ENCODE measurements at regions not wholly inside any gene's neighbourhood (a gene's known extent, or its start where the extent isn't known, plus 50 kb on each side); places are given as distances from the start of the nearest gene placed in this dataset.

DNA sequence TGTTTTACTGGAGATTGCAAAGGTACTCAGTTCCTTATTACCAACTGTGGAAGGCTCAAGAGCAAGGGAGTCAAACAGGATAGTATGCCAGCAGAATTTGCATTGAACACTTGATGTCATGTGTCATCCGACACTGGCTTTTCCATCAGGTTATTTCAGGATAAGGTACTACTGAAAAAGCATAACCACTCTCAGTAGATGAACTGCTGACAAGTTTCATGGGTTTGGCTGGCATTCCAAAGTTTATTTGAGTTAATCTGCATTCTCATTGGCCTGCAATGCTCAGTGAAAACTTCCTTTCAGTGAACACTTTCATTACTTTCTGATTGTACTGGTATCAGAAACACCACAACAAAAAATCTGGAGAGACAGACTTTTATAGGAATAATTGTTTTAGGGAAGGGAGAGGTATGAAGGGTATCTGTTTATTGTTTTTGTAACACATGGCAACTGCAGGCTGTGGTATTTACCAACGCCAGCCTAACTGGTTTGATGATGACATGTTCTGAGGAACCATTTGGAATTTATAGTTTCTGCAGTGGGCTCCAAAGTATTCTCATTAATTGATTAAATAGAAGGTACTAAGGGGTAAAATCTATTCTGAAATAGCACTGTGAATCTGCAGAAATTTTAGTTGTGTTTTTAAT, 345.7 kb upstream of the NR3C2 start:
- H3K27ac ChIP-seq, result no peak overlapping the region
- H3K27me3 ChIP-seq, result no peaks in the 10 kb centered on the region
- H3K4me3 ChIP-seq, result no peak overlapping the region
- no peaks in the 10 kb centered on the region for H3K9me3 ChIP-seq (ENCODE audit: low read depth)
- H3K4me1 ChIP-seq (ENCODE audit: low read depth), result peaks cover 7% of the 10 kb centered on the region
- TF ChIP-seq, protein P1, sequence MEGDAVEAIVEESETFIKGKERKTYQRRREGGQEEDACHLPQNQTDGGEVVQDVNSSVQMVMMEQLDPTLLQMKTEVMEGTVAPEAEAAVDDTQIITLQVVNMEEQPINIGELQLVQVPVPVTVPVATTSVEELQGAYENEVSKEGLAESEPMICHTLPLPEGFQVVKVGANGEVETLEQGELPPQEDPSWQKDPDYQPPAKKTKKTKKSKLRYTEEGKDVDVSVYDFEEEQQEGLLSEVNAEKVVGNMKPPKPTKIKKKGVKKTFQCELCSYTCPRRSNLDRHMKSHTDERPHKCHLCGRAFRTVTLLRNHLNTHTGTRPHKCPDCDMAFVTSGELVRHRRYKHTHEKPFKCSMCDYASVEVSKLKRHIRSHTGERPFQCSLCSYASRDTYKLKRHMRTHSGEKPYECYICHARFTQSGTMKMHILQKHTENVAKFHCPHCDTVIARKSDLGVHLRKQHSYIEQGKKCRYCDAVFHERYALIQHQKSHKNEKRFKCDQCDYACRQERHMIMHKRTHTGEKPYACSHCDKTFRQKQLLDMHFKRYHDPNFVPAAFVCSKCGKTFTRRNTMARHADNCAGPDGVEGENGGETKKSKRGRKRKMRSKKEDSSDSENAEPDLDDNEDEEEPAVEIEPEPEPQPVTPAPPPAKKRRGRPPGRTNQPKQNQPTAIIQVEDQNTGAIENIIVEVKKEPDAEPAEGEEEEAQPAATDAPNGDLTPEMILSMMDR (IDR thresholded peaks at IDR 0.05; ENCODE audit: low read depth, low read length), result no peak
- DNase-seq (ENCODE audit: low read depth in 1 of 2, low spot score in 1 of 2), result peak in 1 of 2 donors; percentile 39
- H3K36me3 ChIP-seq, result no peaks in the 10 kb centered on the region

- Histone ChIP-seq H3K36me3 (no peaks in the 10 kb centered on the region), H3K4me3 (no peak overlapping the region), H3K4me1 (ENCODE audit: low read depth) (peaks cover 7% of the 10 kb centered on the region), H3K9me3 (ENCODE audit: low read depth) (no peaks in the 10 kb centered on the region), H3K27ac (no peak overlapping the region), H3K27me3 (no peaks in the 10 kb centered on the region)
- TF ChIP-seq, protein P1 (IDR thresholded peaks at IDR 0.05; ENCODE audit: low read depth, low read length), result no peak
- no peak for DNase-seq (ENCODE audit: low read depth in 1 of 2, low spot score in 1 of 2)
These were observed 345.1 kb upstream of the NR3C2 start for GRCh38 chr4:148787285-148787684.

- no peak for DNase-seq (ENCODE audit: low read depth in 1 of 2, low spot score in 1 of 2)
- peaks cover 7% of the 10 kb centered on the region for H3K4me1 ChIP-seq (ENCODE audit: low read depth)
- H3K27ac ChIP-seq, result no peak overlapping the region
- H3K4me3 ChIP-seq, result no peak overlapping the region
- no peaks in the 10 kb centered on the region for H3K9me3 ChIP-seq (ENCODE audit: low read depth)
- TF ChIP-seq, protein P1 (IDR thresholded peaks at IDR 0.05; ENCODE audit: low read depth, low read length), result no peak
- no peaks in the 10 kb centered on the region for H3K27me3 ChIP-seq
- no peaks in the 10 kb centered on the region for H3K36me3 ChIP-seq
These were observed 344.5 kb upstream of the NR3C2 start for GRCh38 chr4:148786699-148787098.

DNA sequence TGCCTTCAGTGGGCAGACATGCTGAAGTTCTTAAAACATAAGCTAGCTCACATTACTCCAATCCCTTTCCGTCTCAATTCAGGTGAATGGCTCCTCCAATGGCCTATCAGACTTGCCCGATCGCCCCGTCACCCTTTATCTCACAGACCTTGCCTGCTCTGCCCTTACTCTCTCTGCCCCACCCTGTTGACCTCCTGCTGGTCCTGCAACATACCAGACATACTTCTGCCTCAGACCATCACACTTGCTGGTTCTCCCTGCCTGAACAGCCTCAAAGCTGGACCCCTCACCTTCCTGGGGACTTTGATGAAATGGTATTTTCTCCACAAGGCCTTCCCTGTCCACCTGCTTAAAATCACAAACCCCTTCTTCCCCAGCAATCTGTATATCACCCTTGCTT, 340.1 kb upstream of the NR3C2 start:
- H3K4me1 ChIP-seq (ENCODE audit: low read depth), result no peaks in the 10 kb centered on the region
- H3K4me3 ChIP-seq, result no peak overlapping the region
- TF ChIP-seq, protein P1 (IDR thresholded peaks at IDR 0.05; ENCODE audit: low read depth, low read length), result no peak
- peak in 1 of 2 donors; percentile 20 for DNase-seq (ENCODE audit: low read depth in 1 of 2, low spot score in 1 of 2)
- H3K27me3 ChIP-seq, result no peaks in the 10 kb centered on the region
- H3K27ac ChIP-seq, result no peak overlapping the region
- H3K36me3 ChIP-seq, result no peaks in the 10 kb centered on the region
- no peaks in the 10 kb centered on the region for H3K9me3 ChIP-seq (ENCODE audit: low read depth)

GRCh38 chr4:148780426-148781005, 338.3 kb upstream of the NR3C2 start:
- no peak for DNase-seq (ENCODE audit: low read depth in 1 of 2, low spot score in 1 of 2)
- no peaks in the 10 kb centered on the region for H3K4me1 ChIP-seq (ENCODE audit: low read depth)
- no peaks in the 10 kb centered on the region for H3K27me3 ChIP-seq
- TF ChIP-seq, protein P1 (IDR thresholded peaks at IDR 0.05; ENCODE audit: low read depth, low read length), result no peak
- H3K27ac ChIP-seq, result no peak overlapping the region
- no peak overlapping the region for H3K4me3 ChIP-seq
- no peaks in the 10 kb centered on the region for H3K36me3 ChIP-seq
- no peaks in the 10 kb centered on the region for H3K9me3 ChIP-seq (ENCODE audit: low read depth)
